ENCODE measurements at regions not wholly inside any gene's neighbourhood (a gene's known extent, or its start where the extent isn't known, plus 50 kb on each side); places are given as distances from the start of the nearest gene placed in this dataset.

- Histone ChIP-seq H3K27ac (no peak overlapping the region), H3K4me3 (no peak overlapping the region)
- no peak for DNase-seq (ENCODE audit: low spot score)
- TF ChIP-seq CTCF (IDR thresholded peaks at IDR 0.05) = no peak
Measured at GRCh38 chr20:4352348-4352747, 103.3 kb upstream of the ADRA1D start.

- TF ChIP-seq CTCF (IDR thresholded peaks at IDR 0.05) = no peak
- DNase-seq (ENCODE audit: low spot score) = no peak
- Histone ChIP-seq H3K27ac (no peak overlapping the region), H3K4me3 (no peak overlapping the region)
Measured at GRCh38 chr20:4350096-4350495, 101.0 kb upstream of the ADRA1D start.

- DNase-seq (ENCODE audit: low spot score) = no peak
Measured at GRCh38 chr20:4344670-4345069, 95.6 kb upstream of the ADRA1D start.

GRCh38 chr20:4342609-4343008 lies 93.5 kb upstream of the ADRA1D start:
- H3K4me3 ChIP-seq = no peak overlapping the region
- no peak overlapping the region for H3K27ac ChIP-seq
- TF ChIP-seq CTCF (IDR thresholded peaks at IDR 0.05) = no peak
- DNase-seq (ENCODE audit: low spot score) = no peak

More at GRCh38 chr20:4344670-4345069, 95.6 kb upstream of the ADRA1D start:
- TF ChIP-seq CTCF (IDR thresholded peaks at IDR 0.05) = no peak
- no peak overlapping the region for H3K27ac ChIP-seq
- no peak overlapping the region for H3K4me3 ChIP-seq

GRCh38 chr20:4341804-4342485 lies 92.9 kb upstream of the ADRA1D start:
- H3K4me3 ChIP-seq = no peak overlapping the region
- no peak for DNase-seq (ENCODE audit: low spot score)
- H3K27ac ChIP-seq = no peak overlapping the region
- no peak for TF ChIP-seq CTCF (IDR thresholded peaks at IDR 0.05)

- Histone ChIP-seq H3K4me3 (no peak overlapping the region), H3K27ac (no peak overlapping the region)
- TF ChIP-seq CTCF (IDR thresholded peaks at IDR 0.05) = no peak
- no peak for DNase-seq (ENCODE audit: low spot score)
Measured at GRCh38 chr20:4335722-4336121, 86.6 kb upstream of the ADRA1D start.

GRCh38 chr20:4332121-4332860 lies 83.2 kb upstream of the ADRA1D start:
- no peak for TF ChIP-seq CTCF (IDR thresholded peaks at IDR 0.05)
- Histone ChIP-seq H3K27ac (no peak overlapping the region), H3K4me3 (no peak overlapping the region)
- no peak for DNase-seq (ENCODE audit: low spot score)
